GM12891 (cell line): ENCODE measurements at regions not wholly inside any gene's neighbourhood (a gene's known extent, or its start where the extent isn't known, plus 50 kb on each side); places are given as distances from the start of the nearest gene placed in this dataset.
A peak's percentile ranks its signal among the peaks of the same experiment; 100 is the strongest.

ENCODE experiments used
- DNase-seq: peaks from one replicate; pipeline ENCODE4 v3.0.0; 2011; ENCODE audit warnings: low spot score; ENCODE audit not compliant: insufficient read length
- FAIRE-seq: peaks from 2 replicates; lab custom pipeline; 2011; peaks lifted over from hg19 to GRCh38; lab: Jason Lieb, UNC
- PAX5 ChIP-seq: IDR thresholded peaks from 2 replicates; pipeline ENCODE4 v1.6.1; 2011; ENCODE audit warnings: low read length, moderate library complexity, mild to moderate bottlenecking; ENCODE audit not compliant: insufficient read depth, severe bottlenecking
- POLR2A ChIP-seq: IDR thresholded peaks from 2 replicates; pipeline ENCODE4 v1.6.1; 2011; ENCODE audit warnings: low read depth, low read length, control low read depth
- POLR2AphosphoS5 ChIP-seq: IDR thresholded peaks from 2 replicates; pipeline ENCODE4 v1.6.1; 2011; ENCODE audit warnings: low read depth, low read length, control low read depth
- POU2F2 ChIP-seq: IDR thresholded peaks from 2 replicates; pipeline ENCODE4 v1.6.1; 2011; ENCODE audit warnings: low read depth, mild to moderate bottlenecking, control low read depth, low read length, moderate library complexity
- SPI1 ChIP-seq: IDR thresholded peaks from 2 replicates; pipeline ENCODE4 v1.6.1; 2011; ENCODE audit warnings: low read depth, low read length, control low read depth
- TAF1 ChIP-seq: IDR thresholded peaks from 2 replicates; pipeline ENCODE4 v1.6.1; 2011; ENCODE audit warnings: low read depth, low read length, control low read depth

- no peak for TF ChIP-seq POU2F2
- TF ChIP-seq POLR2AphosphoS5, result no peak
- TF ChIP-seq TAF1, result no peak
- TF ChIP-seq PAX5, result no peak
- TF ChIP-seq SPI1, result no peak
- TF ChIP-seq POLR2A, result no peak
These were observed 81.1 kb downstream of the STMND1 start for GRCh38 chr6:17182961-17183360.

DNA sequence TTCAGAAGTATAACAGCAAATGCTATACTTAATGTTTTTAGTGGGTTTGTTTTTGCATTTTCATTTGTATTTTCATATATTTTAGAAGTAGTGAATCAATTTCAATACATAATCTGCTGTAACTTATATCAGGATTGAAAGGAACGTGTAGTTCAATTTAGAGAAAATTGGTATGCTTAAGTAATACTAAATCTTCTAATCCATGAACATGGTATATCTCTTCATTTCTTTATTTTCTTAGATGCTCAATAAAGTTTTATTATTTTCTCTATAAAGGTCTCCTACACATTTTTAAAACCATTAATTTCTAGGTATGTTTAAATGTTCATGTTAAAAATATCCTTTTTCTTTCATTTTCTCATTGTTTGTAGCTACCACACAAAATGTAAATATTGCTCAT is 85.1 kb downstream of the STMND1 start:
- TF ChIP-seq SPI1 (no peak), POLR2A (no peak), PAX5 (no peak), POLR2AphosphoS5 (no peak), TAF1 (no peak), POU2F2 (no peak)
- no peak for DNase-seq
- no peak for FAIRE-seq

More at GRCh38 chr6:17182961-17183360, 81.1 kb downstream of the STMND1 start:
- DNase-seq (no peak), FAIRE-seq (peak; percentile 43)

GRCh38 chr6:17193106-17193775 is 87.9 kb upstream of the RBM24 start:
- no peak for DNase-seq
- no peak for FAIRE-seq
- TF ChIP-seq PAX5, result no peak

DNA sequence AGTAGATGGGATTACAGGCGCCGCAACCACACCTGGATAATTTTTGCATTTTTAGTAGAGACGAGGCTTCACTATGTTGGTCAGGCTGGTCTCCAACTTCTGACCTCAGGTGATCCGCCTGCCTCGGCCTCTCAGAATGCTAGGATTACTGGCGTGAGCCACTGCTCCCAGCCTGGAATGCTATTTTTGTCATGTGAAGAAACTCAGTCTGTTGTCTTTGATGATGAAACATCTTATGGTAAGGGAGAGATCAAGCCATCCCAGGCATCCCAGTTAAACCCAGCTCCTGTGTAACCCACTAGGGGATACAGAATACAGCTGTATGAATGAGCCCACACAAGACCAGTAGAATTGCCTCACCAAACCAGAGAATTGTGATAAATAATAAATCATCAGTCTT is 83.6 kb upstream of the RBM24 start:
- no peak for FAIRE-seq
- TF ChIP-seq SPI1, result no peak
- no peak for TF ChIP-seq POLR2AphosphoS5
- TF ChIP-seq POLR2A, result no peak
- TF ChIP-seq TAF1, result no peak
- TF ChIP-seq PAX5, result no peak
- TF ChIP-seq POU2F2, result no peak
- no peak for DNase-seq

DNA sequence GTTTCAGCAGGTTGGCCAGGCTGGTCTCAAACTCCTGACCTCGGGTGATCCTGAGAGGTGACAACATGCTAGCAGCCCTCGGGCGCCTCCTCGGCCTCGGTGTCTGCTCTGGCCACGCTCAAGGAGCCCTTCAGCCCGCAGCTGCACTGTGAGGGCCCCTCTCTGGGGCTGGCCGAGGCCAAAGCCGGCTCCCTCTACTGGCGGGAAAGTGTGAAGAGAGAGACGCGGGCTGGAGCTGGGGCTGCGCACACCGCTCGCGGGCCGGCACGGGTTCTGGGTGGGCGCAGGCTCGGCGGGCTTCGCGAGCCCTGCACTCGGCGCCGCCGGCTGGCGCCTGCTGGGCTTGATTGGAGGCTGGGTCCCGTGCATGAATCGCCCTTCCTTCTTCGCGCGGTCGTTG is 80.8 kb upstream of the RBM24 start:
- DNase-seq, result no peak
- FAIRE-seq, result no peak
- TF ChIP-seq SPI1, result no peak
- TF ChIP-seq POLR2A, result no peak
- TF ChIP-seq TAF1, result no peak
- no peak for TF ChIP-seq POU2F2
- no peak for TF ChIP-seq PAX5
- TF ChIP-seq POLR2AphosphoS5, result no peak

DNA sequence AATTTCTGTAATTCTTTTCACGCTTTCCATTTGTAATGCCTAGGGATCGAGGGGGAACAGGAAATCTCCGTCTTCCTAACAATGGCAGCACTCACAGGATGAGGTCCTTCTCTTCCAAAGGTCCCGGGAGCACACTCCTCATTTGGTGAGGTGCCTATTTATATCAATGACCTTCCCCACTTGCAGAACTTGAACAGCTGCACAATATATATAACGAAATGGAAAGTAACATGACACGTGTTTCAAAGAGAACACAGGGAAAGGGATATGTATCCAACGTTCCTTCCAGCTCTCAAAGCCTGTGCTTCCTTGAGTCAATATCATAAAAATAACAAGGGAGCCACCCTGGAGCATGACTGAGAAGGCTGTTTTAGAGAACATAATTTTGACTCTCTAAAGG is 78.6 kb upstream of the RBM24 start:
- TF ChIP-seq SPI1, result no peak
- TF ChIP-seq TAF1, result no peak
- TF ChIP-seq POLR2A, result no peak
- TF ChIP-seq PAX5, result no peak
- no peak for TF ChIP-seq POLR2AphosphoS5
- TF ChIP-seq POU2F2, result no peak
- no peak for FAIRE-seq
- DNase-seq, result no peak

- DNase-seq, result no peak
- TF ChIP-seq POLR2A (no peak), SPI1 (peak; percentile 33; the same call in 1 of the 2 replicates)
- no peak for FAIRE-seq
These were observed 76.6 kb upstream of the RBM24 start for GRCh38 chr6:17204533-17204932.

DNA sequence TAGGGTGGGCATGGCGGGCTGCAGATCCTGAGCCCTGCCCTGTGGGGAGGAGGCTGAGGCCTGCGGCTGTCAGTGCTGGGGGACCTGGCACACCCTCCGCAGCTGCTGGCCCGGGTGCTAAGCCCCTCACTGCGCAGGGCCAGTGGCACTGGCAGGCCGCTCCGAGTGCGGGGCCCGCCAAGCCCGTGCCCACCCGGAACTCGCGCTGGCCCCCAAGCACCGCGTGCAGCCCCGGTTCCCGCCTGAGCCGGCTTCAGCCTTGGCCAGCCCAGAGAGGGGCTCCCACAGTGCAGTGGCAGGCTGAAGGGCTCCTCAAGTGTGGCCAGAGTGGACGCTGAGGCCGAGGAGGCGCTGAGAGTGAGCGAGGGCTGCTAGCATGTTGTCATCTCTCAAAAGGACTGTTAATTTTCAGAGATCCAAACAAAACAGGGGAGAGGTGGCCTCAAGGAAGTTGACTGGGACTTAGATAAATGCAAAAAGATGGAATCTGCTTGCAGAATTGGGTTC is 74.5 kb upstream of the RBM24 start:
- TF ChIP-seq SPI1, result no peak
- TF ChIP-seq TAF1, result no peak
- TF ChIP-seq POU2F2, result no peak
- TF ChIP-seq POLR2AphosphoS5, result no peak
- no peak for TF ChIP-seq PAX5
- TF ChIP-seq POLR2A, result no peak
- DNase-seq, result no peak
- no peak for FAIRE-seq

DNA sequence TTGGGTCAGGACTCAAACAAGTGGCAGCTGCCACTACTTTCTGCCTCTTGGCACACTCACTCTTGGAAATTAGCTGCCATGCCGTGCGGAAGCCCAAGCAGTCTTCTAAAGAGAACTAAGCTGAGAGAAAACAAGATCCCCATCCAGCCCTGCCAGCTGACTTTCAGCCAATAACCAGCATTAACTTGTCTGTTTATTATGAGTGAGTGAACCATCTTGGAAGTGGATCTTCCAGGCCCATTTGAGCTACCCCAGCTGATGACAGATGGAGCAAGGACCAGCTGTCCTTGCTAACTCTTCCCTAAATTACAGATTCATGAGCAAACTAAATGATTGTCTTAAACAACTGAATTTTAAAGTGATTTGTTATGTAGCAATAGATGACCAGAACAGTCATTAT is 73.9 kb upstream of the RBM24 start:
- FAIRE-seq, result no peak

DNA sequence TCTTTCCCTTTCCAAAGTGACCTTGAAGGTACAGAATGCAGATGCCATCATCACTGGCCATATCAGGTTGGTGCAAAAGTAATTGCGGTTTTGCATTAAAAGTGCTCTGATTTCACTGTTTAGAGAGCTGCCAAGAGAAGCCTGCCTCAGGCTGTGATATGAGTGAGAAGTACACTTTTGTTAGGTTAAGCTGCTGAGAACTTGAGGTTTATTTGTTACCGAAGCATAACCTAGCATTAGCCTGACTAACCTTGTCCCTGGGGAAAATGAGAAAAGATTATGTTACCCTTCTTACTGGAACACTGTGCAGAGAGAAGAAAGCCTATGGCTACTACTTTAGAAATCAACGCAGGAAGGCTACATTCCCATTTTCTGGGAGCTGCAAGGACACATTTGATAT is 70.5 kb upstream of the RBM24 start:
- TF ChIP-seq TAF1 (no peak), POLR2AphosphoS5 (no peak), PAX5 (no peak)
- DNase-seq, result no peak
- no peak for FAIRE-seq

More for the DNA sequence above, 73.9 kb upstream of the RBM24 start:
- DNase-seq, result no peak
- TF ChIP-seq POLR2A (no peak), POLR2AphosphoS5 (no peak), PAX5 (no peak), SPI1 (no peak), POU2F2 (no peak), TAF1 (no peak)
